ENCODE measurements at regions not wholly inside any gene's neighbourhood (a gene's known extent, or its start where the extent isn't known, plus 50 kb on each side); places are given as distances from the start of the nearest gene placed in this dataset.
"Not testable (repeated sequence)": the region's sequence is repeated elsewhere in the genome, so short reads cannot be mapped to it uniquely, and the experiment has no call there.

- no peak for DNase-seq (ENCODE audit: low read depth)
These were observed 51.6 kb upstream of the MPP7 start for GRCh38 chr10:28354511-28354910.

DNA sequence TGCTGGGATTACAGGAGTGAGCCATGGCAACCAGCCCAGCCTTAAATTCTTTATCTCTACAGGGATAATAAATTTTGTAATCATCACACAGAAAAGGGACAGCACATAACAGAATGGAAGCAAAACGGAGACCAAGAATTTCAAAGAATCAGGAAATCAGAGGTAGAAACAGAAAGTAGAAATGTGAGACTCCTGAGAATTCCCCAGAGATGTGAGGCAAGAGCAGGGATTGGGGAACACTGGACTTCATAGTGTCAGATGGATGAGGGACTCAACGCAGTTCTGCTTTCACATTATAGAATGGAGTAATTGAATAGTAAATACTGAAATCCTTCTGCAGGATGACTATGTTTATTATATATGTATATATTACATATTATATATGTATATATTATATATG, 52.5 kb upstream of the MPP7 start:
- DNase-seq (ENCODE audit: low read depth) = no peak

- DNase-seq (ENCODE audit: low read depth) = no peak
These were observed 56.5 kb upstream of the MPP7 start for GRCh38 chr10:28359334-28359733.

DNA sequence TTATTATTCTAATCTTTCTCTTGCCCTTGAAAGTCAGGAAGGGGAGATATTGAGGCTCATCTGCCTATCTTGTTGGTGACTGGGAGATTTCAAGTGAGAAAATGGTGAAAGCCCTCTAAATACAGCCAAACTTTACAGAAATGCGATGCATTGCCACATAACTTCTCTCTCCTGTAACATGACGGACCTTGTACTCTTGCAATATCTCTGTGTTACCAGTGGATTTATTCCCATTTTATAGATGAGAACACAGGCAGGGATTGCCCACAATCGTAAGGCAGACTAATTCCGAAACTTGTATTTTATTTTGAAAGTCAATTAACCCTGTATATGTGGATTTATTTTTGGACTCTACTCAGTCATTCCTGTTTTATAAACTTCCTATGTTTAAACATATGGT, 57.3 kb upstream of the MPP7 start:
- DNase-seq (ENCODE audit: low read depth) = no peak

GRCh38 chr10:28363376-28363775, 60.5 kb upstream of the MPP7 start:
- no peak for DNase-seq (ENCODE audit: low read depth)

DNA sequence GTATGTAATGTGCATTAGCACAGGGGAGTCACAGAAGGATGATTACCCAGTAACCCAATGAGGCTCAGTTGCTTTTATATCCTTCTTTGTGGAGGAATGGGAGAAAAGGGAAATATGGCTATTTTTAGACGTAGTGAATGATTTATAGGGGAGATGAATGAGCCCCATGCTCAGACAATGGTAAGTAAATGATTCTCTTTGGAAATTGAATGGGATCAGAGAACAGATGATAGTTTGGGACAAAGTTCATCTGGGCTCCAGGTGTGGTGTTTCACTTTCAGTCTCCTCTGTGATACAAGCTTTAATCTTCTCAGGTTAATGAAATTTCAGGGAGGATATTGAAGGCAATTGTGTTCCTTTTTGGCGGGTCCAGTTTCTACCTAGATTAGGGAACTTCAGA, 63.0 kb upstream of the MPP7 start:
- DNase-seq (ENCODE audit: low read depth) = no peak

DNA sequence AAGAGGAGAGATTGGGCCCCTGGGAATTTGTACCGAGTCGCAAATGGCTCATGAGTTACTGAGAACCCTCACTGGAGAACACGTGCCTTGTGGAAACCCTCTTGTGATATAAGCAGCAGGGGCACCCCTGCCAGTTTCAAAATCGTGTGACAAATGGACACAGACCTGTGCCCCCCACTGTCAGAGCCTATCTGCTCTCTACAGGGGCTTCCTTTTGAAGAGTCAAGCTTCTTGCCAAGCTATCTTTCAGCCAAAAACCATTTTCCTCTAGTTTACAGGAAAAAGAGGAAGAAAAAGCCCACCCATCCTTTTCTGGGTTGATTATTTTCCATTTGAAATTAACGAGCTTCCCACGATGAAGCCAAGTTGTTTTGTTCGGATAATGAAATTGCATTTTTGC, 64.1 kb upstream of the MPP7 start:
- no peak for DNase-seq (ENCODE audit: low read depth)

DNA sequence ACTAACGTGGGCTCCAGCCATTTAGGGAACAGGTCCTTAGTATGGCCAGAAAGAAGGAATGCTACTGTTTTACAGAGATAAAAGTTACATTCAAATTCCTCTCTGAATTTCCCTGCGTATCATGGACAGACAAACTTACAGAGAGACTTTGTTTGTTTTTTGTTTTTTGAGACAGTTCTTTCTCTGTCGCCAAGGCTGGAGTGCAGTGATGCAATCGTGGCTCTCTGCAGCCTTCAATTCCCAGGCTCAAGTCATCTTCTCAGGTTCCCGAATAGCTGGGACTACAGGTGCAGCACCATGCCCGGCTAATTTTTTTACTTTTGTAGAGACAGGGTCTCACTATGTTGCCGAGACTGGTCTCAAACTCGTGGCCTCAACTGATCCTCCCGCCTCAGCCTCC, 64.5 kb upstream of the MPP7 start:
- no peak for DNase-seq (ENCODE audit: low read depth)

GRCh38 chr10:28367929-28368484, 65.1 kb upstream of the MPP7 start:
- peak; percentile 26 for DNase-seq (ENCODE audit: low read depth)

DNA sequence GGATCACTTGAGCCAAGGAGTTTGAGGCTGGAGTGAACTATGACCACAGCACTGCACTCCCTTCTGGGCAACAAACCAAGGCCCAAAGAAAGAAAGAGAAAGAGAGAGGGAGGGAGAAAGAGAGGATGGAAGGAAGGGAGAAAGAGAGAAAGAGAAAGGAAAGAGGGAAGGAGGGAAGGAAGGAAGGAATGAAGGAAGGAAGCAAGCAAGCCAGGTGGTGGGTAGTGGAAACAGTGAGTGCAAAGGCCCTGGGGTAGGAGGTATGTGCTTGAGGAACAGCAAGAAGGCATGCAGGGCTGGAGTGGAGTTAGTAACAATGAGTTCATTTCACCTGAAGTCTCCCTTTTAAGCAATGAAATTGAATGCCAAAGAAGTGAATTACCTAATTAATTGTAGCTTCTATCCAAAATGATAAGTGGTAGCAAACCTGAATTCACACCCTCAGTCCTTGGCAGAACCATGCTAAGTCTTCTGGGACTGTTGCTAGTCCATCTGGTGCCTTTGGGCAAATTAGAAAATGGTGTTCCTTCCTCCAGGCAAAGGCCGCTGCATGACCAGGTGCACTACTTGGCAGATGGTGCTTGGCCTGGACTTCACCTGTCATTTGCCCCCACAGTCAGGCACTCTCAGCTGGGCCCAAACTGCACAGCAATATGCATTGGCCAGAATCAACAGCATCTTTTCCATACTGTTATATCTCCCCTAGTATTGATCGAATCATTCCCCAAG, 67.4 kb upstream of the MPP7 start:
- no peak for DNase-seq (ENCODE audit: low read depth)

DNA sequence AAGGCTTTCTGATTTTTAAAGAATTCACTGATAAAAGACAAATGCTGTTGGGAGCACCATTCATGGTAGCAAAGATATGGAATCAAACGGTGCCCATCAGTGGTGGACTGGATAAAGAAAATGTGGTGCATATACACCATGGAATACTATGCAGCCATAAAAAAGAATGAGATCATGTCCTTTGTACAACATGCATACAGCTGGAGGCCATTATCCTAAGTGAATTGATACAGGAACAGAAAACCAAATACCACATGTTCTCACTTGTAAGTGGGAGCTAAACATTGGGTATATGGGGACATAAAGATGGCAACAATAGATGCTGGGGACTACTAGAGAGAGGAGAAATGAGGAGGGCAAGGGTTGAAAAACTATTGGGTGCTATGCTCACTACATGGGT, 68.8 kb upstream of the MPP7 start:
- DNase-seq (ENCODE audit: low read depth) = not testable (repeated sequence)

DNA sequence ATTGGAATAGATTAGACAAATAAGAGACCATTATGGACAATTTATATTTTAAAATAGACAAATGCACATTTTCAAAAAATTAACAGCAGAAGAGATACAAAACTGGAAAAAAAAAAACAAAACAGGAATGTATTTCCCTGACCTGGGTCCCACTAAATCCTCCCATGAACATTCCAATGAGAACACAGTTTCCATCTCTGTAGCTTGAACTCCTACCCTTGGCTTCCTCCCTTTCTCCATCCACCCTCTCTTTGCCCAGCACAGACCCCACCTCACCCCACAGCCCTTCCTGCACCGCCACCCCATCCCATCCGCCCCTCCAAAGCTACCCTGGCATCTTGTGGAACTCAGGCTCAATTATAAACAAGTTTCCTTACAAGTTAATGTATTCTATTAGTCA, 71.2 kb upstream of the MPP7 start:
- DNase-seq (ENCODE audit: low read depth) = no peak

- DNase-seq (ENCODE audit: low read depth) = no peak
These were observed 72.8 kb upstream of the MPP7 start for GRCh38 chr10:28375399-28376354.

- no peak for DNase-seq (ENCODE audit: low read depth)
These were observed 76.2 kb upstream of the MPP7 start for GRCh38 chr10:28378986-28379585.

DNA sequence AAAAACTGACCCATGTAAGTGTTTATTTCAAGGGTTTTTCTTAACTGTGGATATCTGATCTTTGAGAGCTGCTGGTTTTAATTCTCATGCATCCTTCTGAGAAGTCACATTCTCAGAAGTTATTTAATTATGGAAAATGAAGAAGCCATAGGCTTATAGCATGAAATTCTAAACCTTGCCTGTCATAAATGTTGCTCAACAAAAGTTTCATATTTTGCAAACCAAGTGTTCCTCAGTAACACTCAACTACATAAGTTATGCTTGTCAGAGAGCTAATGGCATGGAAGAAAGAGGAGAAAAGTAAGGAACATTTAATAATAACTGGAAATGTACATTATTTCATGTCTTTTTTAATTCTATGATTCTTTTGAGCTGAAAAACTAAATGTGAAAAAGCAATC, 78.6 kb upstream of the MPP7 start:
- DNase-seq (ENCODE audit: low read depth) = no peak

GRCh38 chr10:28381903-28382347, 79.1 kb upstream of the MPP7 start:
- DNase-seq (ENCODE audit: low read depth) = peak; percentile 69

- DNase-seq (ENCODE audit: low read depth) = no peak
These were observed 79.8 kb upstream of the MPP7 start for GRCh38 chr10:28382525-28383269.

DNA sequence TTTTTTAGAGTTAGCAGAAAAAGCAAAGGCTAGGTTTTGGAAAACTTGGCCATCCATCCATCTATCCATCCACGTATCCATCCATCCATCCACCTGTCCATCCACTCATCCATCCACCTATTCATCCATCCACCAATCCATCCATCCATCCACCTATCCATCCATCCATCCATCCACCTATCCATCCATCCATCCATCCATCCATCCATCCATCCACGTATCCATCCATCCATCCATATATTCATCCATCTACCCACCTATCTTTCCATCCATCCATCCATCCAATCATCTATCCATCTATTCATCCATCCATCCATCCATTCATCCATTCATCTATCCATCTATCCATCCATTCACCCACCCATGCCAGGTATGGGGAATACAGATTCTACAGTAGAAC, 81.7 kb upstream of the MPP7 start:
- DNase-seq (ENCODE audit: low read depth) = no peak

- DNase-seq (ENCODE audit: low read depth) = no peak
These were observed 83.1 kb upstream of the MPP7 start for GRCh38 chr10:28385748-28386502.

- no peak for DNase-seq (ENCODE audit: low read depth)
These were observed 83.6 kb upstream of the MPP7 start for GRCh38 chr10:28386503-28386868.

DNA sequence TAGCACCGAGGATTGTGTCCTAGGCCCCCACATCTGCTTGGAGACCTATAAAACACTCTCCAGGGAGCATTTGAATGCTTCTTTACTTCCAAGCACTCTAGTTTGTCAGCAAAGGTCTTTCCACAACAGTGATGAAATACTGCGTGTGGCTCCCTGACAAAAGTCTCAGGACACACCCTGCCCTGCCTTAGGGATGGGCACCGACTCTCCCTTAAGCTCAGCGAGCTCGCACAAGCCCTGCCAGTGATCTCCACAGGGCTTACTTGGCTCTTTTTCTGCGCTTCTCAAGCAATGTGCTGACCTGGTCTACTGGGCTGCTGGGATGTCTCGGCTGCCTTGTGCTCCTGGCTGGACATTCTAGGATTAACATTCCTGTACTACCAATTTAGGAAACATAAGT, 84.3 kb upstream of the MPP7 start:
- no peak for DNase-seq (ENCODE audit: low read depth)

Measured in stimulated activated CD8-positive, alpha-beta memory T cell treated with anti-CD3 and anti-CD28 coated beads, Interleukin-4, amount 100 ng/mL, for 24 hours (primary cell).